Upper lobe of left lung (tissue), 6 donors: ENCODE measurements at regions not wholly inside any gene's neighbourhood (a gene's known extent, or its start where the extent isn't known, plus 50 kb on each side); places are given as distances from the start of the nearest gene placed in this dataset.

Experiments
- ATAC-seq, 2 donors: fragments of 200-7000 bp; cut with Tn5 transposase; one replicate each; pipeline ENCODE4 v1.9.1; 2022; ENCODE audit warnings: mild to moderate bottlenecking in 2 of 2, moderate library complexity in 2 of 2; ENCODE audit not compliant: low FRiP score in 2 of 2
- DNase-seq, 2 donors: peaks; one replicate each; pipeline ENCODE4 v3.0.0-alpha.2; 2019 to 2020
- H3K27ac ChIP-seq, 4 donors: fragments of 200-600 bp; sonication (generic); one replicate each; pipeline ENCODE4 v1.5.1; 2016 to 2019
- H3K27me3 ChIP-seq, 4 donors: fragments of 200-600 bp; sonication (generic); one replicate each; pipeline ENCODE4 v1.5.1; 2017 to 2019
- H3K36me3 ChIP-seq, 4 donors: fragments of 200-600 bp; sonication (generic); one replicate each; pipeline ENCODE4 v1.5.1; 2016 to 2019
- H3K4me1 ChIP-seq, 4 donors: fragments of 200-600 bp; sonication (generic); one replicate each; pipeline ENCODE4 v1.5.1; 2018 to 2019
- H3K4me3 ChIP-seq, 4 donors: fragments of 200-600 bp; sonication (generic); one replicate each; pipeline ENCODE4 v1.5.1; 2017 to 2019; ENCODE audit warnings: mild to moderate bottlenecking in 2 of 4, moderate library complexity in 1 of 4
- H3K9me3 ChIP-seq, 4 donors: fragments of 200-600 bp; sonication (generic); one replicate each; pipeline ENCODE4 v1.5.1; 2018 to 2019
- CTCF ChIP-seq, 6 experiments: fragments of 450-650 bp in 4 of 6; fragments of 200-600 bp in 2 of 6; sonication (generic) in 2 of 6; IDR thresholded peaks; one replicate each; pipeline ENCODE4 v1.5.1; 2016 to 2019; ENCODE audit warnings: antibody characterized with exemption in 6 of 6
- EP300 ChIP-seq, 4 donors: sonication (generic); formaldehyde crosslinking; IDR thresholded peaks; one replicate each; pipeline ENCODE4 v1.5.1; 2017; ENCODE audit warnings: antibody characterized with exemption in 4 of 4, control low read depth in 2 of 4
- POLR2A ChIP-seq, 4 donors: fragments of 450-650 bp; IDR thresholded peaks; one replicate each; pipeline ENCODE4 v1.5.1; 2016 to 2017; ENCODE audit warnings: antibody characterized with exemption in 4 of 4, mild to moderate bottlenecking in 2 of 4
- POLR2AphosphoS5 ChIP-seq, 2 donors: sonication (generic); formaldehyde crosslinking; IDR thresholded peaks; one replicate each; pipeline ENCODE4 v1.5.1; 2017; ENCODE audit warnings: antibody characterized with exemption in 2 of 2
- WGBS, 2 donors: methylation state at CpG; one replicate each; pipeline ENCODE4 v1.1.5; 2017 to 2018; 5-methylcytosine and 5-hydroxymethylcytosine counted together
- donor health status: DM: no; HTN: no; CAD: no; lungs with moderate emphysema.
- donor health status: DM: no; HTN: yes; CAD: no; lungs with severe emphysema.

- ATAC-seq (no peak), DNase-seq (no peak)
- H3K36me3 ChIP-seq, result no peaks in the 10 kb centered on the region
- H3K9me3 ChIP-seq, result no peaks in the 10 kb centered on the region
- no peak overlapping the region for H3K27ac ChIP-seq
- no peaks in the 10 kb centered on the region for H3K27me3 ChIP-seq
- TF ChIP-seq CTCF (IDR thresholded peaks at IDR 0.05), result no peak
- no peak for TF ChIP-seq EP300 (IDR thresholded peaks at IDR 0.05)
- no peak for TF ChIP-seq POLR2AphosphoS5 (IDR thresholded peaks at IDR 0.05)
- no peak for TF ChIP-seq POLR2A (IDR thresholded peaks at IDR 0.05)
- 68 to 100% methylated on average over 1 of the region's 1 CpG for WGBS, 2 donors
- no peaks in the 10 kb centered on the region for H3K4me1 ChIP-seq
- H3K4me3 ChIP-seq, result no peak overlapping the region
Observed at GRCh38 chr20:7406671-7407070, 533.6 kb downstream of the HAO1 start.

GRCh38 chr20:7410150-7410549 is 530.1 kb downstream of the HAO1 start:
- Histone ChIP-seq H3K27ac (no peak overlapping the region), H3K9me3 (no peaks in the 10 kb centered on the region), H3K4me1 (no peaks in the 10 kb centered on the region), H3K4me3 (no peak overlapping the region), H3K36me3 (no peaks in the 10 kb centered on the region), H3K27me3 (no peaks in the 10 kb centered on the region)
- no peak for ATAC-seq
- TF ChIP-seq EP300 (IDR thresholded peaks at IDR 0.05), result no peak
- no peak for TF ChIP-seq POLR2AphosphoS5 (IDR thresholded peaks at IDR 0.05)
- TF ChIP-seq POLR2A (IDR thresholded peaks at IDR 0.05), result no peak
- no peak for TF ChIP-seq CTCF (IDR thresholded peaks at IDR 0.05)
- DNase-seq, result no peak
- 56 to 74% methylated on average over 3 of the region's 3 CpGs for WGBS, 2 donors

DNA sequence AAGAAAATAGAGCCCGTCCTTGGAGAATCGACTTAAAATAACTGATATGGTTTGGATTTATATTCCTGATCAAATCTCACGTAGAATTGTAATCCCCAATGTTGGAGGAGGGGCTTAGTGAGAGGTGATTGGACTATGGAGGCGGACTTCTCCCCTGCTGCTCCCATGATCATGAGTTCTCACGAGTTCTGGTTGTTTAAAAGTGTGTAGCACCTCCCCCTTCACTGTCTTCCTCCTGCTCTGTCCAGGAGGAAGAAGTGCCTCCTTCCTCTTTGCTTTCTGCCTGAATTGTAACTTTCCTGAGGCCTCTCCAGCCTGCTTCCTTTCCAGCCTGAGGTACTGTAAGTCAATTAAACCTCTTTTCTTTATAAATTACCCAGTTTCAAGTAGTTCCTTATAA is 529.2 kb downstream of the HAO1 start:
- no peak overlapping the region for H3K4me3 ChIP-seq
- TF ChIP-seq EP300 (IDR thresholded peaks at IDR 0.05), result no peak
- no peak for TF ChIP-seq CTCF (IDR thresholded peaks at IDR 0.05)
- TF ChIP-seq POLR2A (IDR thresholded peaks at IDR 0.05), result no peak
- no peak for TF ChIP-seq POLR2AphosphoS5 (IDR thresholded peaks at IDR 0.05)
- no peaks in the 10 kb centered on the region for H3K36me3 ChIP-seq
- ATAC-seq, result no peak
- DNase-seq, result no peak
- H3K27me3 ChIP-seq, result no peaks in the 10 kb centered on the region
- WGBS, 2 donors, result 72 to 78% methylated on average over 5 of the region's 5 CpGs
- no peaks in the 10 kb centered on the region for H3K9me3 ChIP-seq
- no peaks in the 10 kb centered on the region for H3K4me1 ChIP-seq
- H3K27ac ChIP-seq, result no peak overlapping the region

DNA sequence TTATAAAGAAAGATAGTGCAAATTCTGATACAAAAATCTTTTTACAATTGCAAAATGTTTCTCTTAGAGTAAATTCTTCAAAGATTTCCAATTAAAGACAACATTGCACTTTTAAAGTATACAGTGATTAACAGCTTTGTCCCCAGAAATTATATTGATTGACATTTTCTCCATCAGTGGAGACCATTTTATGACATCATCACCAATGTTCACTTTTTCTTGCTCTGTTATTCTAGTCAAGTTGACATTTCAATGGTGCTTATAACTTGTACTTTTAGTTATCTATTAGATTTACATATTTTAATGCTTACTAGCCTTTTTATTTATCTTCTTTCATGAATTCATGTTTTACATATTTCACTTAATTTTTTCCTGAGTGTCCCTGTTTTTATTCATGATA is 524.8 kb downstream of the HAO1 start:
- Histone ChIP-seq H3K9me3 (no peaks in the 10 kb centered on the region), H3K4me1 (no peaks in the 10 kb centered on the region), H3K27ac (no peak overlapping the region), H3K27me3 (no peaks in the 10 kb centered on the region), H3K36me3 (no peaks in the 10 kb centered on the region), H3K4me3 (no peak overlapping the region)
- DNase-seq (no peak), ATAC-seq (no peak)
- TF ChIP-seq EP300 (IDR thresholded peaks at IDR 0.05) (no peak), POLR2A (IDR thresholded peaks at IDR 0.05) (no peak), POLR2AphosphoS5 (IDR thresholded peaks at IDR 0.05) (no peak)

DNA sequence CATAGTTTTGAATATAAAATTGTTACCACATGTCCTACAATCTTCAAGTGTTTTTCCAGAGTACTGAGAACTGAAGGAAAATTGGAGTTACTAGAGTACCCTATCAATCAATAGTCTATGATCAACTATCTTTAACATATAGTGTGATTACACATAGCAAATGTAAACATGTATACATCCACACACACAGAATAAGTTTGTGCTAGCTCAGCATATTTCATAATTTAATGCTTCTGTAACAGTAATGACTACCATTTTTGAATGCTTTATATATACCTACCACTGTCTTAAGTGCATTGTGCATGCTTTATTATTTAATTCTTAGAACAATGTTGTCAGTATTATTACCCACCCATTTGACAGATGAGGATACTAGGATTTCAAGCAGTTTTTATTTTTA is 523.9 kb downstream of the HAO1 start:
- Histone ChIP-seq H3K36me3 (no peaks in the 10 kb centered on the region), H3K27me3 (no peaks in the 10 kb centered on the region), H3K4me1 (no peaks in the 10 kb centered on the region), H3K4me3 (no peak overlapping the region), H3K9me3 (no peaks in the 10 kb centered on the region), H3K27ac (no peak overlapping the region)
- TF ChIP-seq POLR2A (IDR thresholded peaks at IDR 0.05) (no peak), CTCF (IDR thresholded peaks at IDR 0.05) (no peak), EP300 (IDR thresholded peaks at IDR 0.05) (no peak), POLR2AphosphoS5 (IDR thresholded peaks at IDR 0.05) (no peak)
- DNase-seq, result no peak
- ATAC-seq, result no peak
